ENCODE measurements at regions not wholly inside any gene's neighbourhood (a gene's known extent, or its start where the extent isn't known, plus 50 kb on each side); places are given as distances from the start of the nearest gene placed in this dataset.

GRCh38 chr13:73782450-73783449 lies 351.5 kb downstream of the KLF12 start:
- Histone ChIP-seq H3K4me1 (ENCODE audit: control insufficient read depth, insufficient read depth, low read length) (no peaks in the 10 kb centered on the region), H3K4me3 (ENCODE audit: low read length) (no peak overlapping the region), H3K36me3 (ENCODE audit: control insufficient read depth, insufficient read depth, low read length, severe bottlenecking) (no peaks in the 10 kb centered on the region), H3K9ac (ENCODE audit: low read length) (no peak overlapping the region), H3K27me3 (replicated peaks; ENCODE audit: control insufficient read depth, insufficient read depth, low read length) (no peaks in the 10 kb centered on the region), H3K9me3 (ENCODE audit: control insufficient read depth, low read length) (no peaks in the 10 kb centered on the region)
- DNase-seq (ENCODE audit: low read depth): peak; percentile 16

GRCh38 chr13:73781384-73781783 lies 352.8 kb downstream of the KLF12 start:
- no peaks in the 10 kb centered on the region for H3K9me3 ChIP-seq (ENCODE audit: control insufficient read depth, low read length)
- H3K9ac ChIP-seq (ENCODE audit: low read length): no peak overlapping the region
- H3K36me3 ChIP-seq (ENCODE audit: control insufficient read depth, insufficient read depth, low read length, severe bottlenecking): no peaks in the 10 kb centered on the region
- H3K4me3 ChIP-seq (ENCODE audit: low read length): no peak overlapping the region
- no peaks in the 10 kb centered on the region for H3K27me3 ChIP-seq (replicated peaks; ENCODE audit: control insufficient read depth, insufficient read depth, low read length)
- peak; percentile 63 for DNase-seq (ENCODE audit: low read depth)
- no peaks in the 10 kb centered on the region for H3K4me1 ChIP-seq (ENCODE audit: control insufficient read depth, insufficient read depth, low read length)

- no peaks in the 10 kb centered on the region for H3K9me3 ChIP-seq (ENCODE audit: control insufficient read depth, low read length)
- peaks cover 6% of the 10 kb centered on the region for H3K4me1 ChIP-seq (ENCODE audit: control insufficient read depth, insufficient read depth, low read length)
- H3K36me3 ChIP-seq (ENCODE audit: control insufficient read depth, insufficient read depth, low read length, severe bottlenecking): no peaks in the 10 kb centered on the region
- H3K9ac ChIP-seq (ENCODE audit: low read length): no peak overlapping the region
- H3K27me3 ChIP-seq (replicated peaks; ENCODE audit: control insufficient read depth, insufficient read depth, low read length): no peaks in the 10 kb centered on the region
- no peak overlapping the region for H3K4me3 ChIP-seq (ENCODE audit: low read length)
- DNase-seq (ENCODE audit: low read depth): no peak
These were observed 354.3 kb downstream of the KLF12 start for GRCh38 chr13:73779881-73780280.

- Histone ChIP-seq H3K4me3 (ENCODE audit: low read length) (no peak overlapping the region), H3K36me3 (ENCODE audit: control insufficient read depth, insufficient read depth, low read length, severe bottlenecking) (no peaks in the 10 kb centered on the region), H3K4me1 (ENCODE audit: control insufficient read depth, insufficient read depth, low read length) (peaks cover 6% of the 10 kb centered on the region), H3K9me3 (ENCODE audit: control insufficient read depth, low read length) (no peaks in the 10 kb centered on the region), H3K9ac (ENCODE audit: low read length) (no peak overlapping the region), H3K27me3 (replicated peaks; ENCODE audit: control insufficient read depth, insufficient read depth, low read length) (no peaks in the 10 kb centered on the region)
- DNase-seq (ENCODE audit: low read depth): no peak
These were observed 355.9 kb downstream of the KLF12 start for GRCh38 chr13:73778242-73778864.

- Histone ChIP-seq H3K27me3 (replicated peaks; ENCODE audit: control insufficient read depth, insufficient read depth, low read length) (no peaks in the 10 kb centered on the region), H3K36me3 (ENCODE audit: control insufficient read depth, insufficient read depth, low read length, severe bottlenecking) (no peaks in the 10 kb centered on the region), H3K9ac (ENCODE audit: low read length) (no peak overlapping the region), H3K9me3 (ENCODE audit: control insufficient read depth, low read length) (no peaks in the 10 kb centered on the region), H3K4me3 (ENCODE audit: low read length) (no peak overlapping the region), H3K4me1 (ENCODE audit: control insufficient read depth, insufficient read depth, low read length) (peaks cover 6% of the 10 kb centered on the region)
- DNase-seq (ENCODE audit: low read depth): no peak
These were observed 357.1 kb downstream of the KLF12 start for GRCh38 chr13:73777134-73777533.

GRCh38 chr13:73776151-73776785 lies 357.9 kb downstream of the KLF12 start:
- Histone ChIP-seq H3K36me3 (ENCODE audit: control insufficient read depth, insufficient read depth, low read length, severe bottlenecking) (no peaks in the 10 kb centered on the region), H3K9ac (ENCODE audit: low read length) (no peak overlapping the region), H3K4me1 (ENCODE audit: control insufficient read depth, insufficient read depth, low read length) (peaks cover 6% of the 10 kb centered on the region), H3K27me3 (replicated peaks; ENCODE audit: control insufficient read depth, insufficient read depth, low read length) (no peaks in the 10 kb centered on the region), H3K9me3 (ENCODE audit: control insufficient read depth, low read length) (no peaks in the 10 kb centered on the region), H3K4me3 (ENCODE audit: low read length) (no peak overlapping the region)
- no peak for DNase-seq (ENCODE audit: low read depth)

- no peak for DNase-seq (ENCODE audit: low read depth)
- peaks cover 6% of the 10 kb centered on the region for H3K4me1 ChIP-seq (ENCODE audit: control insufficient read depth, insufficient read depth, low read length)
- no peaks in the 10 kb centered on the region for H3K27me3 ChIP-seq (replicated peaks; ENCODE audit: control insufficient read depth, insufficient read depth, low read length)
These were observed 361.0 kb downstream of the KLF12 start for GRCh38 chr13:73773168-73773549.

GRCh38 chr13:73772449-73773167 lies 361.6 kb downstream of the KLF12 start:
- no peaks in the 10 kb centered on the region for H3K36me3 ChIP-seq (ENCODE audit: control insufficient read depth, insufficient read depth, low read length, severe bottlenecking)
- H3K4me1 ChIP-seq (ENCODE audit: control insufficient read depth, insufficient read depth, low read length): peaks cover 6% of the 10 kb centered on the region
- no peak overlapping the region for H3K9ac ChIP-seq (ENCODE audit: low read length)
- H3K9me3 ChIP-seq (ENCODE audit: control insufficient read depth, low read length): no peaks in the 10 kb centered on the region
- no peak for DNase-seq (ENCODE audit: low read depth)
- no peak overlapping the region for H3K4me3 ChIP-seq (ENCODE audit: low read length)
- H3K27me3 ChIP-seq (replicated peaks; ENCODE audit: control insufficient read depth, insufficient read depth, low read length): no peaks in the 10 kb centered on the region

More at GRCh38 chr13:73773168-73773549, 361.0 kb downstream of the KLF12 start:
- Histone ChIP-seq H3K9ac (ENCODE audit: low read length) (no peak overlapping the region), H3K36me3 (ENCODE audit: control insufficient read depth, insufficient read depth, low read length, severe bottlenecking) (no peaks in the 10 kb centered on the region), H3K4me3 (ENCODE audit: low read length) (no peak overlapping the region), H3K9me3 (ENCODE audit: control insufficient read depth, low read length) (no peaks in the 10 kb centered on the region)

- H3K4me1 ChIP-seq (ENCODE audit: control insufficient read depth, insufficient read depth, low read length): peaks cover 17% of the 10 kb centered on the region
- H3K36me3 ChIP-seq (ENCODE audit: control insufficient read depth, insufficient read depth, low read length, severe bottlenecking): no peaks in the 10 kb centered on the region
- H3K27me3 ChIP-seq (replicated peaks; ENCODE audit: control insufficient read depth, insufficient read depth, low read length): no peaks in the 10 kb centered on the region
- H3K4me3 ChIP-seq (ENCODE audit: low read length): no peak overlapping the region
- no peaks in the 10 kb centered on the region for H3K9me3 ChIP-seq (ENCODE audit: control insufficient read depth, low read length)
- DNase-seq (ENCODE audit: low read depth): peak; percentile 7
- no peak overlapping the region for H3K9ac ChIP-seq (ENCODE audit: low read length)
These were observed 366.4 kb downstream of the KLF12 start for GRCh38 chr13:73767747-73768315.

- Histone ChIP-seq H3K4me3 (ENCODE audit: low read length) (no peak overlapping the region), H3K9me3 (ENCODE audit: control insufficient read depth, low read length) (no peaks in the 10 kb centered on the region), H3K9ac (ENCODE audit: low read length) (no peak overlapping the region), H3K27me3 (replicated peaks; ENCODE audit: control insufficient read depth, insufficient read depth, low read length) (no peaks in the 10 kb centered on the region), H3K36me3 (ENCODE audit: control insufficient read depth, insufficient read depth, low read length, severe bottlenecking) (no peaks in the 10 kb centered on the region), H3K4me1 (ENCODE audit: control insufficient read depth, insufficient read depth, low read length) (peaks cover 17% of the 10 kb centered on the region)
- DNase-seq (ENCODE audit: low read depth): peak; percentile 19
These were observed 366.9 kb downstream of the KLF12 start for GRCh38 chr13:73767191-73767741.
